ENCODE measurements at regions not wholly inside any gene's neighbourhood (a gene's known extent, or its start where the extent isn't known, plus 50 kb on each side); places are given as distances from the start of the nearest gene placed in this dataset.

DNA sequence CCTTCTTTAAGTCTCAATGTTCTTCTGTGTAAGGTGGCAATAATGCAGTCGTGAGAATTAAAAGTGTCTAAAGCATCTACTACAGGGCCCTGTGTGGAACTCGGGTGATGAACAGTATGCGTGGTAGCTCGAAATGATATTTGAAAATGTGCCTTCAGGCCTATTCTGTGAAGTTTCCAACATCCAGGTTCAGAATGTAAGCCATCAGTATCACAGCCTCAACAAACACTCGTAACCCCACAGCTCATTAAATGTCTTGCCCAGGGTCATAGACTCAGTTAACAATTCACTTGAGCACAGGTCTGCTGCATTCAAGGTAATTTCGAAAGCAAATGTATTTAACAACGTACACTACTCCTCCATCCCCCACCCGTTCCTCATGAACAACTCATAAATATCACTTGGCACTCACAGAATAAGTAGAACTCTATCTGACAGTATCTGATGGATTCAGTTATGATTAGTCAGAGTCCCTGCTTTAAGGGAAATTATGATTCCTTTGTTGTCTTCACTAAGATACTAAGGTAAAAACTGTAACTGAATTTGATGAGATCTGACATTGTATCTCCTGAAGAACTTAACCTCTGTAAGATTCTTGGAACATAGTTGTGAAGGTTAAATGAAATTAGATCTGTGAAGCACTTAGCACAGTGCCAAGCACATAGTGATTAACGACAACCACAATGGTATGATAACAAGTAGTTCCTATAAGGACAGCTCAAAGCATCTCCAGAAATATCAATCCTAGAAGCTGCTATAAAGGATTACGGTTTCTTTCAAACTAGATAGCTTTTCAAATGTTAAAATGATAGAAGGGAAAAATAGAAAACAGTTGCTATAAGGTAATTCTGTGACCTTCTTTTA is 642.3 kb downstream of the TBL1XR1 start:
- DNase-seq (ENCODE audit: low read depth in 2 of 2), result no peak

DNA sequence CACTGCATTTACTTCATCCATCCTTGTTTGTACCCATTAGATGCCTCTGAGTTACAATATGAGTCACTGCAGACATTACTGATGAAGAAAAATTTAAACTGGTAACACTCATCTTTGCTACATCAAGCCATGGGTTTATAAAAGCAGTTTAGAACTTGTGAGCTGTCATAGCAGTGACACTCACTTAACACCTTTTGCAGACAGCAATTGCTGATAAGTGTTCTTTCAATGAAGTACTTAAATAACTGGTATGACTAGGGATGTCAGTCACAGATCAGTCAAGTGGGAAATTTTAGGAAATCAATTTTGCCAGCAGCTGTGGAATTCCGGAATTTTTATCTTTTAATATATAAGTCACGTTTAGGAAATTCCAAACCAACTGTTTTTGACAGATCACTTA is 643.0 kb downstream of the TBL1XR1 start:
- DNase-seq (ENCODE audit: low read depth in 2 of 2), result no peak

DNA sequence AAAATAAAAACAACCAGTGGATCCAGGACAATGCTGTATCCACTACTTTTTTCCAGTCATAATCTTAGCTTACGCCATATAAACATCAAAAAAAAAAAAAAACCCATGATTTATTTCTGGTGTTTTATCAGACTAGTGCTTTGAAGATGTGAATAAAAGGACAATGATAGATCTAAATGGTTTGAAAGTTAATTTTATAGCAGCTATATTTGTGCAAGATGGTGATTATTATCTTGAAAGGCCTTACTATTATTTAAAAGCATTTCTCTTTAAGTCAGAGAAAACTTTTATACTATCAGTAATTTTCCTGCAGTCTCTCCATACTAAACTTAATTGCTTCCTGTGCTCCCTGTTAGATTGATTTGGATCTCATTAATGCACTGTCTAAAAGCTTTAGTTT is 670.3 kb downstream of the TBL1XR1 start:
- no peak for DNase-seq (ENCODE audit: low read depth in 2 of 2)

DNA sequence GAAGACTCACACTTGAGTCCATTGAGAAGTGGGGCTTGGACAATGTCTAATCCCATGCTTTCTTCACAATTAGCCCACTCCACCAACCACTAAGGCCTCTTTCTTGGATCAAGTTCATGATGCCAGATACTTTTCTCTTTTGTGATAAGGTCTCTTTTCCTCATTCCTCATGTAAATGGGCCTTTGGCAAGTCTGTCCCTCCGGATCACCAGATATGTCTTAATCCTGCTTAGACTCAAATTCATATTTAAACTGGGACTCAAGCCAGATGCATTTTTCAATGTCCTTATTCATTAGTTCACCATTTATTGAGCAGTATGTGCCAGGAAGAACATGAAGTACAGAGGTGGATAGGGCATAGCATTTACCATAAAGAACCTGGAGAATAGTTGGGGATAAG is 671.1 kb downstream of the TBL1XR1 start:
- no peak for DNase-seq (ENCODE audit: low read depth in 2 of 2)

DNA sequence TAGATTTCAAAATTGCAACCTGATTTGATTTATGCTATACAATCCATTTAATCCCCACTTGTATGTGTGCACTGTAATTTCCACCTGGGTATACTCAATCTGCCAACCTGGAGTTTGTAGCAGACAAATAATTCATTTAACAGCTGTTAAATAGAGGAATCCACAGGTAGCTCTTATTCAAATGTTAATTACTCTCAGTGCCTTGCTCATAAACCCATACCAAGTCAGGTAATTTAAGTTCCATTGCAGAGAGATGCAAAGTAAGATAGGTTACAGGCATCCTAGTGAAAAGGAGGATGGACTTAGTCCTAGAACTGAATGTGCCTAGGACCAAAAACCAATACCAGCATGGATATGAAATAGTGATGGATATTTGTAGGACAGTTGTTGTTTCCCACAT is 674.2 kb downstream of the TBL1XR1 start:
- DNase-seq (ENCODE audit: low read depth in 2 of 2), result no peak

DNA sequence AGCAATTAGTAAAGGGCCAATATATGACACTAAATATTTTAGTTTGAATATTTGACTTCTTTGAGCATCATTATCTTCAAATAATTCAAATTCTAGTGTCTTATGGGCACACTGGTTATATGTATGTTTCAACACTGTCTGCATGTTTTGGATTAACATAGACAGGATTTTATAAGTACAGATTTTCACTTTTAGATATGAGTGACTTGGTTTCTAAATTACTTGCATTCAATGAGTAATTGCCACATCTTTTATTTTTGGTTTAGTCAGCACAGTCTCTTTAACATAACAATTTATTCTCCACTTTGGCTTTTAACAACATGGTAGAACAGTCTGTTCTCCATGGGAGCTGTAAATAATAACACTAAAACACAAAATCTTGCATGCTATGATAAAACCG is 674.8 kb downstream of the TBL1XR1 start:
- DNase-seq (ENCODE audit: low read depth in 2 of 2), result no peak

DNA sequence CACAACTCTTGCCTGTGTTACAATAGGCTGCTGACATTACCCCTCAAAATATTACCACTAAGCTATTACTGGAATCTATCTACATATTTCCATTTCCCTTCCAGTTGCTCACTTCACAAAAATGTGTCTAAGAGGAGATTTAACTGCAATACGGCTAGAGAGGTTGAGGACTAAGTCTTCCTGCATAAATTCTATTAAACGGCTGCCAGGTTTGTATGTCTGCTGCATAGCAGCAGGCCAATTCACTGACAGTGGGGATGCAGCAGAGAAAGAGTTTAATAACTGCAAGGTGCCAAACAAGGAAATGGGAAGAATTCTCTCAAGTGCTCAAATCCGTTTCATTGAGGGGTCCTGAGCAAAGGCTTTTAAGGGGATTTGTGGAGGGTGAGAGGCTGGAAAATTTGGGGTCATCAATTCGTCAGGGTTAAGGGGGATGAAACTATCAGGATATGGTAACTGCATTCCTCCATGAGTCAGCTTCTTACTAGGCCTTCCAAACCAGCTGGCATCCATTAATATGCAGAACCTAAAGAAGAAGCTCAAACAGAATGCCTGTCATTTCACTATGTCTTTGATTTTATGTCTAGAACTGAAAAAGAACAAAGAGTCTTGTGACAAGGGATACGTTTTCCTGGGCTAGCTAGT is 675.6 kb downstream of the TBL1XR1 start:
- no peak for DNase-seq (ENCODE audit: low read depth in 2 of 2)

DNA sequence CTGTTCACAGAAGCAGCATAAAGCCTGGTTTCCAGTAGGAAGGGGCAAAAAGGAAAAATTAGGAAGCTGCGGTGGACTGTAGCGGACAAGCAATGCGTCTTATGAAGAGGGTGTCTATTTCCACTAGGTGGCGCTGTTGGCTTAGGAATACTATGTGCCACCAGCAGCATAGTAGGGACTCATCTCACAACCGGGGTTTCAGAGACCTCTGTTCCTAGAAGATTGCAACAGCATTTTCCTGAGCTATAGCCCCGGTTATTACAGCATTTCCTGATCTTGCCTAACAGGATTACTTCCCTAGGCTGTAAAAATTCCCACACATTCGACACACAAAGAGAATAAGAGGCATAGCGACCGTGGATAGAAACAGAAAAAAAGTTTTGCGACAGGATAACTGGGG is 683.0 kb downstream of the TBL1XR1 start:
- no peak for DNase-seq (ENCODE audit: low read depth in 2 of 2)

DNA sequence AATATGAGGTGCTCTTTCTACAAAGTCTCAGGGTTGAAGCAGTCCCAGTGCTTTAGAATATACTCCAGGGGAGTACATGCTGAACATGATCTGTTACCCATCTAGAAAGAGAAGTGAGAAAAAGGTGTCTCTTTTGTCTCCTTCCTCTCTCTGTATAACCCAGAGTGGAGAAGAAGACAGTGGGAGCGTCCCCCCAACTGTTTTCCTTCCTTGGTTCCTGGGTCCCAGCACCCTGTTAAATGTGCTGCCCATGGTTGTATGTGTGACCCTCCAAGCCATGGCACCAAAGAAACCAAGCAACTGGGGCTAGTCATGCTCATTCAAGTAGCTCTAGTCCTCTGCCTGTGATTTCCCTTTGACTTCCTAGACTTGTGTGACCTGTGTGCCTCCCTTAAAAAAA is 683.7 kb downstream of the TBL1XR1 start:
- no peak for DNase-seq (ENCODE audit: low read depth in 2 of 2)

DNA sequence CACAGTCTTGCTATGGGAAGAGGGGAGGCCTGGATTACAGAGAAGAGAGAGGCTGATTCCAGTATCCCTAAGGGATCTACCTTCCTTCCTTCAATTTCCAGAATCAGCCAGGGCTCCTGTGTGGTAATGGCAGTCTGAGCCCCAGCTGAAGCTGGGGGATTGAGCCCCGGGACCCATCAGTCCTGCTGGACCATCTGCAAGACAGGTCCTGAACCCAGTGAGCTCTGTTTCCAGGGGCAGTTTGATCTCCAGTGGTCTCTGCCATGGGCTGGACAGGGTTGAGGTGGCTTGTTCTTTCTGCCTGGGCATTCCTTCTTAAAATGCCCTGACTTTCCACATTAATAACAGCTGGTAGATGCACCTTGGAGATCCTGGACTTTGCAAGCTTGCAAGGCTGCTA is 685.2 kb downstream of the TBL1XR1 start:
- no peak for DNase-seq (ENCODE audit: low read depth in 2 of 2)

DNA sequence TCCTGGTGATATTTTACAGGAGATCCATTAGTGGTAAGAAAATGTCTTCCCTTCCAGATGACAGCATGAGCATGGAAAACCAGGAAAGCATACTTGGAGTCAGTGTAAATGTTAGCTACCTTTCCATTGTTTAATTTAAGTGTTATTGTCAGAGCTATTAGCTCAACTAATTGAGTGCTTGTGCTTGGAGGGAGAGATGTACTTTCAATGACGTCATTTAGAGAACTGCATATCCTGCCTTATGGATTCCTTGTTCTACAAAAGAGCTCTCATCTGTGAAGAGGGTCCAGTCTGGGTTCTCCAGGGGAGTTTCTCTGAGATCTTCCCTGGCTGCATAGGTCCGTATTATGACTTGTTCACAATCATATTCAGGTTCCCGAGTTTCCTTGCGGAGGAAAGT is 687.2 kb downstream of the TBL1XR1 start:
- DNase-seq (ENCODE audit: low read depth in 2 of 2), result no peak

DNA sequence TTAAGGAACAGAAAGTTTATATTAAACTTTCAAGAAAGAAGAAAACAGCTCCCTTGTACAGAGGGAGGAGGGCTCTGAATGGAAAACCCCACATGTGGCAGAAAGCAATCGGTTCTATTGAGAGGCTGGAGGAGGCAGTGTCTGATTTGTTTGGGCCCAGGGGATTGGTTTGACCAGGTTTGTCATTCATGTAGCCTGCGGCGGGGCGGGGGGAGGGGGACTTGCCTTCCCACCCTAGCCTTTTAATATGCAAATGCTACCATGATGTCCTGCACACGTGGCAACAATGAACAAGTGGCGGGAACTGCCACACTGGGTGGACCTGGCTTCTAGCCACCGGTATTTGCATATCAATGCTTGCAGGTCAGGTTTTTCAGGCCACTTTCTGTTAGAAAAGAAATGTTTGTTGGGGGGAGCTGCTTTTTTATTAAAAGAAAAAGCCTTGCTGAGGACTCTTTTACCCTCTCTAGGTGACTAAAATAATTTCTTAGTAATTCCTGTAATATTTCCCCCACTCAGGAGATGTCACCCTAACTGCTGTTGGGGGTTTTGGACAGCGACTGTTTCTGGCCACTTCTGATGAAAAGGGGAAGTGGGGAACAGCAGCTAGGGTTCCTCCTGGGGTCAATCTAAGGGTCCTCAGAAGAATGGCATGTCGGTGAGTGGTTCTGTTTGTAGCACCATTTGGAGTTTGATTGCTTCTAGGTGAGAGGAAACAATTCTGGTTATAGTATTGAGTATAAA is 691.2 kb downstream of the TBL1XR1 start:
- DNase-seq (ENCODE audit: low read depth in 2 of 2), result no peak

DNA sequence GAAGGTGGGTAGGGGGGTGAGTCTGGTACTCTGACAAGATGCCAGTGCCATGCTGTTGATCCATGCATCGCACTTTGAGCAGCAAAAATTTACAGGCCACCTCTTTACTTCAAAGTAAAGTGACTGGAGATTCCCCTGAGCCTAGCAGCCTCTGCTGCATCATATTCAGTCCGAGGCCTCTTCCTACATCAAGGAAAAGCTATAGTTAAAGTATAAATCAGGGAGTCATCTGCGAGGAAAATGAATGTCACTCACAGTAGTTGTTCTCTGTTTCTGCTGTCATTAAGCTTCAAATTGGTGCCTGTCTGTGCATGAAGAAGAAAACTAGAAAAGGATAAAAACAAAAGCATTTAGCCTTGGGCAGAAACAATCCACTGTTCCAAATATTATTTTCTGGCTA is 706.2 kb downstream of the TBL1XR1 start:
- no peak for DNase-seq (ENCODE audit: low read depth in 2 of 2)

DNA sequence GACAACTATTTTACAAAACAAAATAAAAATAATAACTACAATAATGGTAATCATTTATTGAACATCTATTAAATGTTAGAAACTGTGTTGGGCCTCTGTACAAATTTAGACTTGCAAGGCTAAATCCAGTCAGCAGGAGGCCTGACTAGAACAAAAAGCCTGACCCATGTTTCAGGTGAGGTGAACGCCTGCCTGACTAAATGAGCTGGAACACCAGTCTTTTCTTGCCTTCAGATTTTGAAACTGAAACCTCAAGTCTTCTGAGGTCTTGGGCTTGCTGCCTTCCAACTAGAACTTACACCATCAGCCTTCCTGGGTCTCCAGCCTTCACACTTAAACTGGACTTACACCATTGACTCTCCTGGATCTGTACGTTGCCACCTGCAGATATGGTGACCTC is 706.9 kb downstream of the TBL1XR1 start:
- no peak for DNase-seq (ENCODE audit: low read depth in 2 of 2)

DNA sequence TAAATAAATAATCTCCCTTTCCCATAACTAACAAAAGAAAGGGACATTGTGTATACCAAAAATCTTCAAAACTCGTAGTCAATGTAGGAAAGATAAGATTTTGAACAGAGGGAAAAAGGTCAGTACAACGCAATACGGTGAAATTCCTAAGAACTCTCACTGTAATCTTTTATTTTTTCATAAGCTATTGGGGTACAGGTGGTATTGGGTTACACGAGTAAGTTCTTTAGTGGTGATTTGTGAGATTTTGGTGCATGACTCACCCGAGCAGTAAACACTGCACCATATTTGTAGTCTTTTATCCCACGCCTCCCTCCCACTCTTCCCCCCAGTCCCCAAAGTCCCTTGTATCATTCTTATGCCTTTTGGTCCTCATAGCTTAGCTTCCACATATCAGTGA is 718.0 kb downstream of the TBL1XR1 start:
- DNase-seq (ENCODE audit: low read depth in 2 of 2), result no peak

DNA sequence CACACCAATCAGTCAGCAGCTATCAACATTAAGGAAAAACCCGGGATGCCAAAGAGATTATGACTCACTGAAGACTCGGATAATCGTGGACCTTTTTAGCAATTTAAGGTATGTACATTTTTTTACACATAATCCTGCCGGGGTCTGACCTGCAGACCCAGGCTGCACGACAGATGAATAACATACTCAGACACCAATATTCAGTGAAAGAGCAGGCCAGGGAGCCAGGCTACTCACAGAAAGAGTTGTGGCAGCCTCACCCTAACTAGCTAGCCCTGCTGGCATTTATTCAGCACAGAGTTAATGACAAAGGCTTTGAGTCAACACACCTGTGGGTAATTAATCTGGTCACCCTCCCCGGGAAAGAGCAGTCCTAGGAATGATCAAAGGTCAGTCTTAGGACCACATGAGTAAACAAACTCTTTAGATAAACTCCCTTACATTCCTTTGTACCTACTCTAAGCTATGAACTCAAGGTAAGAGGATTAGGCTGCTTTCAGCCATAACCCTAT is 727.5 kb downstream of the TBL1XR1 start:
- DNase-seq (ENCODE audit: low read depth in 2 of 2), result no peak

DNA sequence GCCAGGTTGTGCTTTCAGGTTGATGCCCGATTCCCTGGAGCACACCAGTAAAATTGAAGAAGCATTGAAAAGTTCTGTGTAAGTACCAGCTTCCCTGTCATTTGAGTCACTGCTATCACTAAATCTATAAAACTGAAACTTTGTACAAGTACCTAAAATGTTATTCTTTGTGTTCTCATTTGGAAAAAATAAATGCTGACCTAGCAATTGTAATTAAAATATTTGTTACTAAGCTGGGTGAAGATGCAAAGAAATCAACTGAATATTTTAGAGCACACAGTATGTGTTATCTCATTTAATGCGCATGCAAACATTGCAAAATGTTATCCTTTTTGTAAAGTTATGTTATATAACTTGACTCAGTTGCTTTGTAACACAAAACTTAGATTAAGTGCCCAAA is 733.7 kb downstream of the TBL1XR1 start:
- DNase-seq (ENCODE audit: low read depth in 2 of 2), result no peak

DNA sequence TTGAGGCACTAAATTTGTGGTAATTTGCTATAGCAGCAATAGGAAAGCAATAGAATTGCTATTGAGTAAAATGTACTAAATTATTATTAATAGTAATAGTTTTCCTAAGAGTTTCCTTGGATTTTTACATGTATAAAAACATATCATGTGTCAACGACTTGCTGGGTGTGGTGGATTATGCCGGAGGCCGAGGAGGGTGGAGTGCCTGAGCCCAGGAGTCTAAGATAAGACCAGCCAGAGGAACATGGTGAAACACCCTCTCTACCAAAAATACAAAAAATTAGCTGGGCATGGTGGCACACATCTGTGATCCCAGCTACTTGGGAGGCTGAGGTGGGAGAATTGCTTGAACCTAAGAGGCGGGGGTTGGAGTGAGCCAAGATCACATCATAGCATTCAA is 749.9 kb downstream of the TBL1XR1 start:
- DNase-seq (ENCODE audit: low read depth in 2 of 2), result no peak

DNA sequence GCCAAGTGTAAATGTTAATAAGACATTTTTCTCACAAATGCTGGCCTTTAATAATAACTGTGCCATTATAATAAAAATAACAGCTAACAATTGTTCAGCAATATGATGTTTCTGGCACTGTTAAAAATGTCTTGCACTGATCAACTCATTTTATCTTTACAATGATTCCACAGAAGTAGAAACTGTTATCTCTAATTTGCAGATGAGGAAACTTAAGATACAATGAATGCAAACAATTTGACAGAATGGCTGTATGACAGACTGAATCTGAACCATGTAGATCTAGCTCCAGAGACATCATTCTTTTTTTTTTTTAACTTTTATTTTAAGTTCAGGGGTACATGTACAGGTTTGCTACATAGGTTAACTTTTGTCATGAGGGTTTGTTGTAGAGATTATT is 755.0 kb downstream of the TBL1XR1 start:
- no peak for DNase-seq (ENCODE audit: low read depth in 2 of 2)

DNA sequence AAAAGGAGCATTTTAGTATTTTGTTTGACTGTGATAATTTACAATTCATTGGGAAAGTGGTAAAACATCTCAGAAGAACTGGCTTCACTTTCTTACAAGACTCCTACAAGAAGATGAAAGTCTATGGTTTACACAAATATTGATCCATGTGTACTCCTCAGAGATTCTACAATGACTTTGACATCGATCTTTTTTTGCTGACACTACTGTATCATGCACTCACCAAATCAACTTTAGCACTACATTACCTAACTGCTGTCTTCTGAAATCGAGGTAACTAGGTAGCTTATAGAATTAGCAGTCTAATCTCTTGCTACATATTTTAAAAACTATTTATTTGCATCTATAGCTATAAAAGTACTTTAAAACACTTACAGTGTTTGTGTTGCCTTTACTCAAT is 757.6 kb downstream of the TBL1XR1 start:
- no peak for DNase-seq (ENCODE audit: low read depth in 2 of 2)

DNA sequence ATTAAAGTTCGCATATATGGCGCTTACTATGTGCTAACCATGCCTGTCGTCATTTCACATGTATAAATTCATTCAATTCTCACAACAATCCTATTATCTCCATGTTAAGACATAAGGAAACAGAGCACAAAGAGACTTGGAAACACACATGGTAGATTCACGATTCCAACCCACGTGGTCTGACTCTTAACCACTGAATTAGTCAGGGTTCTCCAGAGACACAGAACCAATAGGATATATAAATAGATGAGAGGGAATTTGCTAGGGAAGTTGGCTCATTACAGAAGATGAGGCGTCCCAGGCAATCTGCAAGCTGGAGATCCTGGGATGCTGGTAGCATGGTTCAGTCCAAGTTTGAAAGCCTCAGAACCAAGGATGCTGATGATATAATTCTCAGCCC is 765.3 kb downstream of the TBL1XR1 start:
- no peak for DNase-seq (ENCODE audit: low read depth in 2 of 2)

DNA sequence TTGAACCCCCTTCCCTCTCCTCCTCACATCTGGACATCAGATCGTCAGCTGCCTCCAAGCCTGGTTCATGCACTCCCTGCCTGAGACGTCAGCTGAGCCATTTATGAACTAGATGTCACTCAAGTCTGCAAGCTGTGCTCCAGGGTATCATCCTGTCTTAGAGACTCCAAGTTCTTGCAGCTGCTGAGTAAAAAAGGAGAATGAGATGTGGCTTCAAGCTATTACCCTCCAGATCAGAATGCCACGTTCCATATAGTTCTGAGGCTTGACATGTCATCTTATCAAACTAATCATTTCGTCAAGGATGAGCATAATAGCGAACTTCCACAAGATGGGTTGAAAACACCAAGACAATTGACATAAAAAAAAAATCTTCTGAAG is 766.3 kb downstream of the TBL1XR1 start:
- DNase-seq (ENCODE audit: low read depth in 2 of 2), result no peak
